PFSK-1 (cell line): ENCODE measurements at regions not wholly inside any gene's neighbourhood (a gene's known extent, or its start where the extent isn't known, plus 50 kb on each side); places are given as distances from the start of the nearest gene placed in this dataset.

Experiments used
- POLR2AphosphoS5 ChIP-seq: IDR thresholded peaks from 2 replicates; pipeline ENCODE4 v1.6.1; 2012; ENCODE audit warnings: low read depth, mild to moderate bottlenecking, control low read depth, low read length, moderate library complexity
- SIN3A ChIP-seq: IDR thresholded peaks from 2 replicates; pipeline ENCODE4 v1.6.1; 2012; ENCODE audit warnings: mild to moderate bottlenecking, low read length, moderate library complexity, borderline replicate concordance; ENCODE audit not compliant: insufficient read depth

- TF ChIP-seq SIN3A = no peak
- no peak for TF ChIP-seq POLR2AphosphoS5
Observed at GRCh38 chr6:22214314-22214713, 82.5 kb downstream of the PRL start.
